AG09319 (cell line): ENCODE measurements at regions not wholly inside any gene's neighbourhood (a gene's known extent, or its start where the extent isn't known, plus 50 kb on each side); places are given as distances from the start of the nearest gene placed in this dataset.

Source experiments
- DNase-seq: peaks from one replicate; pipeline ENCODE4 v3.0.0-alpha.2; 2010; ENCODE audit warnings: low read depth; ENCODE audit errors: extremely low read depth
- TF ChIP-seq, protein P1 (sequence below): IDR thresholded peaks from 2 replicates; pipeline ENCODE4 v1.5.1; 2011; ENCODE audit warnings: low read depth, mild to moderate bottlenecking, inconsistent platforms, low read length, moderate library complexity

DNA sequence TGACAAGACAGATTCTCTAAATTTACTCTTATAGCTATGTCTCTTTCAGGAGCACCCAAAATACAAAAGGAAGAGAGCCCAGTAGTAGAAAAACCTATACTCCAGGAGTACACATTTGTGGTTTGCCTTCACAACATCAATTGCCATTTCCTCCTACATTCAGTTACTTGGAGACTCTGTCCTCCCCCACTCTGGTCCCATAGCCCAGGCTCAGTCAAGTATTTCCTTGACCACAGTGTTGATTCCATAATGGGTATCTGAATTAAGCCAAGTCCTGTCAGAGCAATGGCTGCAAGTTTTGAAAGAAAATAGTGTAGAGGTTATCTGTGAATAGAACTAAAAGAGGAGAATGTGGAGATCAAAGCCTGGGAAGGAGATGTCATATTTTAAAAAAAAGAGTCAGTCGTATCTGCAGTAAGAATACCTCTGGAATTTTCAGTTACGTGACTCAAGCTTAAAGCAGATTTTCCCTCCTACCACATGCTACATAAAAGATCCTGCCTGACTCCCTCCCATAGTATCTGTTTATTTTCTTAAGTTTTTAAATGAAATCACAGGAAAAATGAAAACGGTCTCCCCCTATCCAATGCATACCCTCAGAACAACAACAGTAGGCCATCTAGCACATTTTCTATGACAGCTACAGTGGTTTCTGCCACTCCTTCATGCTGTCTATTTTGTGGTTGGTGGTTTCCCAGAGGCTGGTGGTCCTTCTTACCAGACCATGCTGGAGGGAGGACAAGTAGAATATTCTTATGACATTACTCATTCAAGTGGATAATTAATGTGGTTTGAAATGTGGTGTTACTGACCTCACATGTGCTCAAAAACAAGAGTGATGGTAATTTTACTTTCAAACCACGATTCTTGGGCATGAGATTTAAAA, 249.7 kb upstream of the TMEM161B start:
- DNase-seq: no peak
- TF ChIP-seq, protein P1, sequence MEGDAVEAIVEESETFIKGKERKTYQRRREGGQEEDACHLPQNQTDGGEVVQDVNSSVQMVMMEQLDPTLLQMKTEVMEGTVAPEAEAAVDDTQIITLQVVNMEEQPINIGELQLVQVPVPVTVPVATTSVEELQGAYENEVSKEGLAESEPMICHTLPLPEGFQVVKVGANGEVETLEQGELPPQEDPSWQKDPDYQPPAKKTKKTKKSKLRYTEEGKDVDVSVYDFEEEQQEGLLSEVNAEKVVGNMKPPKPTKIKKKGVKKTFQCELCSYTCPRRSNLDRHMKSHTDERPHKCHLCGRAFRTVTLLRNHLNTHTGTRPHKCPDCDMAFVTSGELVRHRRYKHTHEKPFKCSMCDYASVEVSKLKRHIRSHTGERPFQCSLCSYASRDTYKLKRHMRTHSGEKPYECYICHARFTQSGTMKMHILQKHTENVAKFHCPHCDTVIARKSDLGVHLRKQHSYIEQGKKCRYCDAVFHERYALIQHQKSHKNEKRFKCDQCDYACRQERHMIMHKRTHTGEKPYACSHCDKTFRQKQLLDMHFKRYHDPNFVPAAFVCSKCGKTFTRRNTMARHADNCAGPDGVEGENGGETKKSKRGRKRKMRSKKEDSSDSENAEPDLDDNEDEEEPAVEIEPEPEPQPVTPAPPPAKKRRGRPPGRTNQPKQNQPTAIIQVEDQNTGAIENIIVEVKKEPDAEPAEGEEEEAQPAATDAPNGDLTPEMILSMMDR: no peak

DNA sequence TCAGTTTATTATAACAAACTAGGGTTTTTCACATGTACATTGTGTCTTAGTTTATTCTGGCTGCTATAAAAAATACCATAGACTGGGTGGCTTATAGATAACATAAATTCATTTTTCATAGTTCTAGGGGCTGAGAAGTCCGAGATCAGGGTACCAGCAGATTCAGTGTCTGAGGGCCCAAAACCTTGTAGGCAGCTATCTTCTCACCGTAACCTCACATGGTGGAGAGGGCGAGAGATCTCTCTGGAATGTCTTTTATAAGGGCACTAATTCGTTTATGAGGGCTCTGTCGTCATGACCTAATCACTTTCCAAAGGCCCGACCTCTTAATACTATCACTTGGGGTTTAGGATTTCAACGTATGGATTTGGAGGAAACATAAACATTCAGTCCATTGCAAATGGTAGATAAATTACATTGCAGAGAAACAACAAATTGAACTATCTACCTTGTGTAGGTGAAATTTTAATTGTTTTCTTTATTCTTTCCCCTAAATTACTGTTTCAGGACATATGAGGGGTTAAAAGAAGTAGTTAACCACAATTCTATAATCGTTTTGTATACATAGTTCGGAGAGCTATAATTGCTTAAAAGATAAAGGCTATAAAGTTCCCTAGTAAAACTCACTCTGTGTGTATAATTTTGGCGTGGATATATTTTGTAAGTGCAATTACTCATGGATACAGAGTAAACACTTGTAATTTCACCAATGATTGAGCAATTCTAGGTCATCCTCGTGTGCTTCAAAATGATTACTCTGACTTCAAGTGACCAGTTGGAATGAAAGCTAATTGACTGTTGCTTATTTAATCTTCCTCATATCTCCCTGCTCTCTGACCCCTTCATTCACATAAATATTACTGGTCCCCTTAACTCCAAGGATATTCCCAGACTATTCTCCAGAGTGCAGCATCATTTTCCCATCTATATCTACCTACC, 247.5 kb upstream of the TMEM161B start:
- DNase-seq: no peak
- TF ChIP-seq, protein P1: no peak

DNA sequence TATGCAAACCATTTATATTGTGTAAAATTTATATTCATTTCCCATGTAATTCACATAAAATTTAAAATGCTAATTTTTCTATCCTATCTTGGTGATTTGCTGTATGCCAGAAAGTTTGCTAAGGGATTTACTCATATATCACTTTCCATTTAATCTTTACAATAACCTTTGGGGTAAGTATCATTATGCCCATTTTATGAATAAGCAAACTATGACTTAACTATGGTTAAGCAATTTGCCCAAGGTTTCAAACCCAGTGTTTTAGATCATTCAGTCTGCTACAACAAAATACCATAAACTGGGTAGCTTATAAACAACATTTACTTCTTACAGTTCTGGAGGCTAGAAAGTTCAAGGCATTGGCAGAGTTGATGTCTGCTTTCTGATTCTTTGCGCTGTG, 246.4 kb upstream of the TMEM161B start:
- TF ChIP-seq, protein P1: no peak

DNA sequence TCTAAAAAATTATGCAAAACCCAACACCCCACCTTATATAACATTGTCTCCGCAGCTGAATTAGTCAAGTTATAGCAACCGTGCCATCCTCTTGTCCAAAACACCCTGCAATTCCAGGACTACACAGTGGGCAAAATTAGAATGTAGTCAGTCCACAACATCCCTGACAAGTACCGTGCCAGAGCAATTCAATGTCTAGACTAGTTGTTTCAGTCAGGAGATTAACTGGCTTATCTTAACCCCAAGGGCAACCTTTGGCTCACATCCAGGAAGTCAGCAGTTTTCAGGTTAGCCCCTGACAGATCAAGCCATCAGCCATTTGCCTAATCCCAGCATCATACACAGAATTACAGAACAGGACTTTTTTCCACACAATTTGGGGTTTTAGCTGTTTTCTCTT, 240.8 kb upstream of the TMEM161B start:
- DNase-seq: no peak
- TF ChIP-seq, protein P1: no peak

More for the DNA sequence above, 246.4 kb upstream of the TMEM161B start:
- no peak for DNase-seq

DNA sequence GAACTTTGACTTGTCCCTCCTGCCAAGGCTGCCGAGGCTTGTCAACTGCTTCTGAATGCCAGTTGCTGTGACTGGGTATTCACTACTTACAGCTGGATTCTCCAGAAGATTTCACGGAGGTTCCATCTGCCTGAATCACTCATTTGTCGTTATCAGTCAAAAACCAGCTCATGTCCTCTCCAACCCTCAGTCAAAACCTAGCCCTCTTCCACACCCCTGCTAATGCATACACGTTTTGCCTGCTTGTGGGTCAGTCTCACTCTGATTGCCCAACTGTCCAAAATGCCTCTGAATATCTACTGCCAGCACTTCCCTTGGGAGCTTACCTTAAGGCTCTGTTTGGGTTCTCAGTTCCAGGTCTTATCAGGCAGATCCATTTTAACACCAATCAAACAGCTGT, 238.6 kb upstream of the TMEM161B start:
- TF ChIP-seq, protein P1: no peak
- no peak for DNase-seq

DNA sequence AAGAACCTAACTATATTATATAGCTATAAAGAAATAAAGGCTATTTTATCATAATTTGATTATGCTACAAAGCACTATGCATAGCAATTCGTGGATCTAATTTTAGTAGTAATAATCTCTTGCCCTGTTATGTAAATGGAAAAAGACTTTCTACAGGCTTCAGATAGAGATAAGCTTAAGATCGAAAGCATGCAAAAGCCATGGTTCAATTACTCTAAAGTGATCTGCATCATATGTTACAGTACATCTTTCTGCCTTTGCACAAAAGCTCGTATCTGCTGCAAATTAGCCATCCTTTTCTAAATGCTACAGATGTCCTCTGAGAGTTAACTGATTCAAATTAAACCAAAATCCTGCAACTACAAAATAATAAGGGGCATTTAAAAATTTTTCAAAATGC, 234.8 kb upstream of the TMEM161B start:
- TF ChIP-seq, protein P1: no peak
- no peak for DNase-seq

DNA sequence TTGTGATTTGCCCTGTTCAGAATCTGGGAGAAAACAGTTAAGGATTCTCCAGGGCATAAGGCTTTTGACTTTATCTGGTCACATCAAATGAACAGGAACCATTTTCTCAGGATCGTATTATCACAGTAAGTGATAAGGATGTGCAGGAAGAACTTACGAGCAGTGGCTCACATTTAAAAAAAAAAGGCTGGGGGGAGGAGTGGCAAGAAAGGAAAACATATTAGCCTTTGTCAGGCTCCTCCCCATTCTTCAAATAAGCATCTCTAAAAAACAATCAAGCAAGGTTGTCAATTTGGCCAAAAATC, 234.3 kb upstream of the TMEM161B start:
- TF ChIP-seq, protein P1: no peak
- no peak for DNase-seq
